Peyer's patch (tissue), 4 donors: ENCODE measurements at regions not wholly inside any gene's neighbourhood (a gene's known extent, or its start where the extent isn't known, plus 50 kb on each side); places are given as distances from the start of the nearest gene placed in this dataset.

Experiments
- CTCF ChIP-seq, 6 experiments: fragments of 450-650 bp in 4 of 6; fragments of 200-600 bp in 2 of 6; sonication (generic) in 1 of 6; IDR thresholded peaks; one replicate each; pipeline ENCODE4 v1.5.1; 2017 to 2019; ENCODE audit warnings: antibody characterized with exemption in 6 of 6, mild to moderate bottlenecking in 3 of 6, moderate library complexity in 1 of 6
- POLR2A ChIP-seq, 2 donors: fragments of 450-650 bp; IDR thresholded peaks; one replicate each; pipeline ENCODE4 v1.5.1; 2017; ENCODE audit warnings: antibody characterized with exemption in 2 of 2, mild to moderate bottlenecking in 2 of 2, moderate library complexity in 2 of 2

- TF ChIP-seq CTCF (IDR thresholded peaks at IDR 0.05), result no peak
- no peak for TF ChIP-seq POLR2A (IDR thresholded peaks at IDR 0.05)
Observed at GRCh38 chr9:82504620-82505019, 516.0 kb downstream of the SPATA31D1 start.
